Upper lobe of left lung (tissue), 6 donors: ENCODE measurements at regions not wholly inside any gene's neighbourhood (a gene's known extent, or its start where the extent isn't known, plus 50 kb on each side); places are given as distances from the start of the nearest gene placed in this dataset.

Experiments
- ATAC-seq, 2 donors: fragments of 200-7000 bp; cut with Tn5 transposase; one replicate each; pipeline ENCODE4 v1.9.1; 2022; ENCODE audit warnings: mild to moderate bottlenecking in 2 of 2, moderate library complexity in 2 of 2; ENCODE audit not compliant: low FRiP score in 2 of 2
- DNase-seq, 2 donors: peaks; one replicate each; pipeline ENCODE4 v3.0.0-alpha.2; 2019 to 2020
- H3K27ac ChIP-seq, 4 donors: fragments of 200-600 bp; sonication (generic); one replicate each; pipeline ENCODE4 v1.5.1; 2016 to 2019
- H3K27me3 ChIP-seq, 4 donors: fragments of 200-600 bp; sonication (generic); one replicate each; pipeline ENCODE4 v1.5.1; 2017 to 2019
- H3K36me3 ChIP-seq, 4 donors: fragments of 200-600 bp; sonication (generic); one replicate each; pipeline ENCODE4 v1.5.1; 2016 to 2019
- H3K4me1 ChIP-seq, 4 donors: fragments of 200-600 bp; sonication (generic); one replicate each; pipeline ENCODE4 v1.5.1; 2018 to 2019
- H3K4me3 ChIP-seq, 4 donors: fragments of 200-600 bp; sonication (generic); one replicate each; pipeline ENCODE4 v1.5.1; 2017 to 2019; ENCODE audit warnings: mild to moderate bottlenecking in 2 of 4, moderate library complexity in 1 of 4
- H3K9me3 ChIP-seq, 4 donors: fragments of 200-600 bp; sonication (generic); one replicate each; pipeline ENCODE4 v1.5.1; 2018 to 2019
- EP300 ChIP-seq, 4 donors: sonication (generic); formaldehyde crosslinking; IDR thresholded peaks; one replicate each; pipeline ENCODE4 v1.5.1; 2017; ENCODE audit warnings: antibody characterized with exemption in 4 of 4, control low read depth in 2 of 4
- POLR2A ChIP-seq, 4 donors: fragments of 450-650 bp; IDR thresholded peaks; one replicate each; pipeline ENCODE4 v1.5.1; 2016 to 2017; ENCODE audit warnings: antibody characterized with exemption in 4 of 4, mild to moderate bottlenecking in 2 of 4
- POLR2AphosphoS5 ChIP-seq, 2 donors: sonication (generic); formaldehyde crosslinking; IDR thresholded peaks; one replicate each; pipeline ENCODE4 v1.5.1; 2017; ENCODE audit warnings: antibody characterized with exemption in 2 of 2
- WGBS, 2 donors: methylation state at CpG; one replicate each; pipeline ENCODE4 v1.1.5; 2017 to 2018; 5-methylcytosine and 5-hydroxymethylcytosine counted together
- TF ChIP-seq, protein P1 (sequence below), 6 experiments: fragments of 450-650 bp in 4 of 6; fragments of 200-600 bp in 2 of 6; sonication (generic) in 2 of 6; IDR thresholded peaks; one replicate each; pipeline ENCODE4 v1.5.1; 2016 to 2019; ENCODE audit warnings: antibody characterized with exemption in 6 of 6
- donor health status: DM: no; HTN: no; CAD: no; lungs with moderate emphysema.
- donor health status: DM: no; HTN: yes; CAD: no; lungs with severe emphysema.

GRCh38 chr15:62436235-62436634, 271.1 kb upstream of the C2CD4B start:
- 84 to 92% methylated on average over 4 of the region's 4 CpGs for WGBS, 2 donors
- no peak overlapping the region for H3K27ac ChIP-seq
- H3K9me3 ChIP-seq: no peaks in the 10 kb centered on the region
- H3K4me3 ChIP-seq: no peak overlapping the region
- H3K27me3 ChIP-seq: no peaks in the 10 kb centered on the region
- no peaks in the 10 kb centered on the region for H3K36me3 ChIP-seq
- DNase-seq (no peak), ATAC-seq (no peak)
- TF ChIP-seq EP300 (IDR thresholded peaks at IDR 0.05): no peak
- no peak for TF ChIP-seq POLR2A (IDR thresholded peaks at IDR 0.05)
- TF ChIP-seq, protein P1, sequence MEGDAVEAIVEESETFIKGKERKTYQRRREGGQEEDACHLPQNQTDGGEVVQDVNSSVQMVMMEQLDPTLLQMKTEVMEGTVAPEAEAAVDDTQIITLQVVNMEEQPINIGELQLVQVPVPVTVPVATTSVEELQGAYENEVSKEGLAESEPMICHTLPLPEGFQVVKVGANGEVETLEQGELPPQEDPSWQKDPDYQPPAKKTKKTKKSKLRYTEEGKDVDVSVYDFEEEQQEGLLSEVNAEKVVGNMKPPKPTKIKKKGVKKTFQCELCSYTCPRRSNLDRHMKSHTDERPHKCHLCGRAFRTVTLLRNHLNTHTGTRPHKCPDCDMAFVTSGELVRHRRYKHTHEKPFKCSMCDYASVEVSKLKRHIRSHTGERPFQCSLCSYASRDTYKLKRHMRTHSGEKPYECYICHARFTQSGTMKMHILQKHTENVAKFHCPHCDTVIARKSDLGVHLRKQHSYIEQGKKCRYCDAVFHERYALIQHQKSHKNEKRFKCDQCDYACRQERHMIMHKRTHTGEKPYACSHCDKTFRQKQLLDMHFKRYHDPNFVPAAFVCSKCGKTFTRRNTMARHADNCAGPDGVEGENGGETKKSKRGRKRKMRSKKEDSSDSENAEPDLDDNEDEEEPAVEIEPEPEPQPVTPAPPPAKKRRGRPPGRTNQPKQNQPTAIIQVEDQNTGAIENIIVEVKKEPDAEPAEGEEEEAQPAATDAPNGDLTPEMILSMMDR (IDR thresholded peaks at IDR 0.05): no peak
- no peak for TF ChIP-seq POLR2AphosphoS5 (IDR thresholded peaks at IDR 0.05)
- H3K4me1 ChIP-seq: peaks cover 0 to 8% (median 2%) of the 10 kb centered on the region in 4 donors

DNA sequence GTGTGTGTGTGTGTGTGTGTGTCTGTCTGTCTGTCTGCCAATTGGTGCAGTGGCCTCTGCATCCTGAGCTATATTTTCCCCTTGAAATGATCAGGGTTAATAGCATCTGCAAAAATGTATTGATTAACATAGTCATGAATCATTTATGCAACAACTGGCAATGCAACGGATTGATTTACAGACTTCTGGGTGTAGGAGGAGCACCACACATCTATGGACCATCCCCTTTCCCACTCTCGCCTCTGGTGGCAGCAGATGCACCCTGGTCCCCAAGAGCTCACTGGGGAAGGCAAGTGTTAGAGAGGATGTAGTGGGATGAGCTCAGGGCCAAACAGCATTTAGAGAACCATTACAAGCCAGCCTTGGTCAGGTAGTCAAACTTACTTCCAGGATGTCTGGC, 272.7 kb upstream of the C2CD4B start:
- TF ChIP-seq EP300 (IDR thresholded peaks at IDR 0.05): no peak
- H3K4me3 ChIP-seq: no peak overlapping the region
- no peaks in the 10 kb centered on the region for H3K27me3 ChIP-seq
- no peaks in the 10 kb centered on the region for H3K36me3 ChIP-seq
- 88 to 95% methylated on average over 2 of the region's 2 CpGs for WGBS, 2 donors
- H3K4me1 ChIP-seq: peaks cover 0 to 3% (median 0%) of the 10 kb centered on the region in 4 donors
- no peak overlapping the region for H3K27ac ChIP-seq
- DNase-seq: no peak
- no peak for ATAC-seq
- no peaks in the 10 kb centered on the region for H3K9me3 ChIP-seq

GRCh38 chr15:62439543-62440016, 274.5 kb upstream of the C2CD4B start:
- no peaks in the 10 kb centered on the region for H3K27me3 ChIP-seq
- no peaks in the 10 kb centered on the region for H3K9me3 ChIP-seq
- no peak overlapping the region for H3K4me3 ChIP-seq
- H3K4me1 ChIP-seq: no peaks in the 10 kb centered on the region
- peak overlapping the region in 1 of 4 donors; percentile 23 for H3K27ac ChIP-seq
- TF ChIP-seq EP300 (IDR thresholded peaks at IDR 0.05): peak in 2 of 4 donors; percentile 30 to 66
- peak; percentile 32 to 61 for TF ChIP-seq POLR2AphosphoS5 (IDR thresholded peaks at IDR 0.05)
- TF ChIP-seq, protein P1 (IDR thresholded peaks at IDR 0.05): no peak
- TF ChIP-seq POLR2A (IDR thresholded peaks at IDR 0.05): no peak
- 77 to 85% methylated on average over 5 of the region's 5 CpGs for WGBS, 2 donors
- ATAC-seq (no peak), DNase-seq (no peak)
- H3K36me3 ChIP-seq: no peaks in the 10 kb centered on the region

DNA sequence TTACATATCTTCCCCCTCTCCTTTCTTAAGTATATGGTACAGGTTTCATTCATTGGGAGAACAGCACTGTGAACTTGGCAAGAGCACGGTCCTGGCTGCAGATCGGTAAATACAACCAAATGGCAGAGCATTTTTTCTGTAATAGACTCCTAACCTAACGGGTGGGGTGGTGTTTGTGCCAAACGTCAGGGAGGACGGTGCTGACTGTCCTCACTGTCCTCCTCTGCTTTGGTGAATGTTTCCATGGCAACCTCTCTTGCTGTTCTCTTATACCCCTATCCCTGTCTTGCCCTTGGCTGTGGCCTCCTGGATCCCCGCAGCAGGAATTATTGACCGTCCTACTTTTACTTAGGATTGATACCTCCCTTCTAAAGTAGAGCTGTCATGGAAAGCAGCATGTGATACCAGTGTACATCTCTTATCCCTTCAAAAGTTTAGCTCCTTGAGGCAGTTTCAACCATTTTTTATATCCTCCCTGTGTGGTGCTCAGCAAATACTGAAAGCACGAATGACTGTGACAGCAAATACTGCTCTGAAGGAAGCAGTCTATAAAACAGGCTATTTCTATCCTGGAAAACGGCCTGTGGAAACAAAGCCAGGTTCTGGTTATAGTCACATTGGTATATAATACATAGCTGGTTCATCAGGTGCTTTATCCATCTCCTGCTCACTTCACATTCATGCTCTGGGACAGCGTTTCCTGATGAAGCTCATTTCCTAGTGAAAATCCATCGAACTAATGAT, 275.4 kb upstream of the C2CD4B start:
- no peak for DNase-seq
- Histone ChIP-seq H3K27me3 (no peaks in the 10 kb centered on the region), H3K9me3 (no peaks in the 10 kb centered on the region), H3K4me1 (no peaks in the 10 kb centered on the region), H3K27ac (no peak overlapping the region), H3K36me3 (no peaks in the 10 kb centered on the region), H3K4me3 (no peak overlapping the region)
- WGBS, 2 donors: 85 to 88% methylated on average over 11 of the region's 11 CpGs
- ATAC-seq: no peak
- no peak for TF ChIP-seq POLR2A (IDR thresholded peaks at IDR 0.05)
- TF ChIP-seq POLR2AphosphoS5 (IDR thresholded peaks at IDR 0.05): no peak
- TF ChIP-seq, protein P1 (IDR thresholded peaks at IDR 0.05): no peak
- no peak for TF ChIP-seq EP300 (IDR thresholded peaks at IDR 0.05)

GRCh38 chr15:62444104-62445022, 279.3 kb upstream of the C2CD4B start:
- Histone ChIP-seq H3K36me3 (no peaks in the 10 kb centered on the region), H3K27ac (no peak overlapping the region), H3K27me3 (no peaks in the 10 kb centered on the region), H3K4me1 (no peaks in the 10 kb centered on the region), H3K9me3 (no peaks in the 10 kb centered on the region), H3K4me3 (no peak overlapping the region)
- TF ChIP-seq, protein P1 (IDR thresholded peaks at IDR 0.05): no peak
- TF ChIP-seq POLR2AphosphoS5 (IDR thresholded peaks at IDR 0.05): no peak
- TF ChIP-seq POLR2A (IDR thresholded peaks at IDR 0.05): no peak
- no peak for TF ChIP-seq EP300 (IDR thresholded peaks at IDR 0.05)
- no peak for DNase-seq
- WGBS, 2 donors: 88 to 91% methylated on average over 8 of the region's 8 CpGs
- peak in 1 of 2 donors; percentile 91 for ATAC-seq
